ENCODE measurements at regions not wholly inside any gene's neighbourhood (a gene's known extent, or its start where the extent isn't known, plus 50 kb on each side); places are given as distances from the start of the nearest gene placed in this dataset.

- TF ChIP-seq CTCF (conservative IDR thresholded peaks at IDR 0.05; ENCODE audit: low read length) (no peak), EZH2phosphoT487 (IDR thresholded peaks at IDR 0.05; ENCODE audit: borderline replicate concordance, low read depth, low read length) (no peak)
Measured at GRCh38 chr4:108287834-108288413, 119.2 kb upstream of the LEF1 start.

All from OCI-LY7 (cell line).